Adrenal gland (tissue), 9 donors: ENCODE measurements at regions not wholly inside any gene's neighbourhood (a gene's known extent, or its start where the extent isn't known, plus 50 kb on each side); places are given as distances from the start of the nearest gene placed in this dataset.

Experiments used
- DNase-seq, 7 donors: peaks; one replicate each; pipeline ENCODE4 v3.0.0-alpha.2; 2019 to 2020
- H3K27ac ChIP-seq, 5 donors: fragments of 200-600 bp; sonication (generic) in 4 of 5; 1 replicate in 3 of 5; 2 replicates in 2 of 5; pipeline versions ENCODE4 v1.5.1 to v1.8.0; 2016 to 2020; ENCODE audit warnings: mild to moderate bottlenecking in 1 of 5
- H3K27me3 ChIP-seq: fragments of 200-600 bp; 2 replicates; pipeline ENCODE4 v1.8.0; 2021
- H3K36me3 ChIP-seq, 2 donors: fragments of 200-600 bp; replicated peaks in 1 of 2; 1 replicate in 1 of 2; 2 replicates in 1 of 2; pipeline versions ENCODE4 v1.5.1 to v1.8.0; 2018 to 2022
- H3K4me1 ChIP-seq, 2 donors: fragments of 200-600 bp; replicated peaks in 1 of 2; 1 replicate in 1 of 2; 2 replicates in 1 of 2; pipeline versions ENCODE4 v1.5.1 to v1.8.0; 2018 to 2021
- H3K4me3 ChIP-seq, 4 donors: fragments of 200-600 bp; sonication (generic) in 3 of 4; one replicate each; pipeline ENCODE4 v1.5.1; 2016 to 2018
- H3K9me3 ChIP-seq, 3 donors: fragments of 200-600 bp; sonication (generic) in 1 of 3; replicated peaks in 1 of 3; 1 replicate in 2 of 3; 2 replicates in 1 of 3; pipeline versions ENCODE4 v1.5.1 to v1.8.0; 2016 to 2021
- CTCF ChIP-seq, 6 experiments: fragments of 450-650 bp in 4 of 6; fragments of 200-600 bp in 2 of 6; sonication (generic) in 1 of 6; IDR thresholded peaks; 1 replicate in 5 of 6; 2 replicates in 1 of 6; pipeline versions ENCODE4 v1.5.1 to v1.8.0; 2016 to 2021; ENCODE audit warnings: antibody characterized with exemption in 6 of 6, mild to moderate bottlenecking in 2 of 6, moderate library complexity in 1 of 6
- POLR2A ChIP-seq, 2 donors: fragments of 450-650 bp; IDR thresholded peaks; one replicate each; pipeline ENCODE4 v1.6.1; 2017; ENCODE audit warnings: antibody characterized with exemption in 2 of 2, mild to moderate bottlenecking in 2 of 2, moderate library complexity in 1 of 2
- WGBS, 4 donors: extraction: QIAGEN DNeasy Blood & Tissue Kit in 2 of 4; methylation state at CpG; one replicate each; pipeline versions ENCODE4 v1.1.5 to v1.1.7; 2013 to 2017; 5-methylcytosine and 5-hydroxymethylcytosine counted together
- intact Hi-C, 2 donors: fragments of 100-400 bp; cut with DNase I; formaldehyde crosslinking; loops; one replicate each; pipeline versions ENCODE4 v1.14.1 to v1.15.0; 2022 to 2023
- donor health status: healthy with polysubstance abuse.
- donor health status: Bipolar disorder and iron deficiency.
- donor health status: DM: yes; HTN: yes; CAD: no.
- donor health status: DM: no; HTN: no; CAD: no.
- donor health status: DM: no; HTN: no; CAD: no.

- intact Hi-C loops, result loop anchor here in 1 of 2 donors (10.0 kb wide), 1 partner anchor 186 kb away; no protein-coding TSS in a partner anchor
These were observed 338.6 kb upstream of the PLET1 start for GRCh38 chr11:112599265-112599664.

GRCh38 chr11:112599856-112600533 is 339.3 kb upstream of the PLET1 start:
- Histone ChIP-seq H3K4me1 (peaks cover 4 to 14% of the 10 kb centered on the region in 2 donors), H3K27ac (peak overlapping the region in 2 of 5 donors; percentile 31 to 44), H3K9me3 (no peaks in the 10 kb centered on the region), H3K27me3 (no peaks in the 10 kb centered on the region), H3K36me3 (no peaks in the 10 kb centered on the region), H3K4me3 (no peak overlapping the region)
- whole genome bisulfite sequencing, 4 donors, result 28 to 33% (median 33%) methylated on average over 5 of the region's 5 CpGs
- DNase-seq, result peak in 4 of 7 donors; percentile 20 to 56 (median 40)
- intact Hi-C loops, result loop anchor here in 1 of 2 donors (10.0 kb wide), 1 partner anchor 185 kb away; no protein-coding TSS in a partner anchor
- TF ChIP-seq CTCF (IDR thresholded peaks at IDR 0.05) (no peak), POLR2A (IDR thresholded peaks at IDR 0.05) (no peak)

More at GRCh38 chr11:112599265-112599664, 338.6 kb upstream of the PLET1 start:
- Histone ChIP-seq H3K36me3 (no peaks in the 10 kb centered on the region), H3K4me1 (peaks cover 4 to 14% of the 10 kb centered on the region in 2 donors), H3K9me3 (no peaks in the 10 kb centered on the region), H3K4me3 (no peak overlapping the region), H3K27me3 (no peaks in the 10 kb centered on the region), H3K27ac (peak overlapping the region in 1 of 5 donors; percentile 44)
- no peak for TF ChIP-seq POLR2A (IDR thresholded peaks at IDR 0.05)
- TF ChIP-seq CTCF (IDR thresholded peaks at IDR 0.05), result no peak
- no peak for DNase-seq

GRCh38 chr11:112605093-112605666 is 344.5 kb upstream of the PLET1 start:
- Histone ChIP-seq H3K4me3 (no peak overlapping the region), H3K27me3 (no peaks in the 10 kb centered on the region), H3K36me3 (no peaks in the 10 kb centered on the region), H3K4me1 (peaks cover under 1 to 5% of the 10 kb centered on the region in 2 donors), H3K9me3 (no peaks in the 10 kb centered on the region), H3K27ac (no peak overlapping the region)
- intact Hi-C loops, result no loop called here
- no peak for DNase-seq
- no peak for TF ChIP-seq CTCF (IDR thresholded peaks at IDR 0.05)
- no peak for TF ChIP-seq POLR2A (IDR thresholded peaks at IDR 0.05)

- TF ChIP-seq CTCF (IDR thresholded peaks at IDR 0.05) (no peak), POLR2A (IDR thresholded peaks at IDR 0.05) (no peak)
- no peaks in the 10 kb centered on the region for H3K4me1 ChIP-seq
- intact Hi-C loops, result no loop called here
These were observed 346.0 kb upstream of the PLET1 start for GRCh38 chr11:112606656-112607055.

More at GRCh38 chr11:112606656-112607055, 346.0 kb upstream of the PLET1 start:
- no peak for DNase-seq
- H3K27ac ChIP-seq, result no peak overlapping the region
- no peaks in the 10 kb centered on the region for H3K27me3 ChIP-seq
- no peak overlapping the region for H3K4me3 ChIP-seq
- 82 to 97% (median 85%) methylated on average over 2 of the region's 2 CpGs for WGBS, 4 donors
- H3K36me3 ChIP-seq, result no peaks in the 10 kb centered on the region
- H3K9me3 ChIP-seq, result no peaks in the 10 kb centered on the region
